SK-N-SH treated with all-trans-retinoic acid at 6 μM for 48 hours (cell line): ENCODE measurements at regions not wholly inside any gene's neighbourhood (a gene's known extent, or its start where the extent isn't known, plus 50 kb on each side); places are given as distances from the start of the nearest gene placed in this dataset.

Experiments used
- ATAC-seq: fragments of 200-7000 bp; cut with Tn5 transposase; 3 replicates; pipeline ENCODE4 v1.9.1; 2020; ENCODE audit warnings: mild to moderate bottlenecking, moderate library complexity
- ARNTL ChIP-seq: fragments of 450-650 bp; formaldehyde crosslinking; IDR thresholded peaks from 2 replicates; pipeline ENCODE4 v1.5.0; 2020; ENCODE audit warnings: low read depth, mild to moderate bottlenecking, moderate library complexity, borderline replicate concordance
- BACH2 ChIP-seq: fragments of 250-450 bp; sonication (Bioruptor Pico); IDR thresholded peaks from 2 replicates; pipeline ENCODE4 v1.9.0; 2021; ENCODE audit warnings: mild to moderate bottlenecking, borderline replicate concordance
- ESRRG ChIP-seq: fragments of 250-450 bp; sonication (Bioruptor Pico); IDR thresholded peaks from 2 replicates; pipeline ENCODE4 v1.6.1; 2021; ENCODE audit warnings: mild to moderate bottlenecking
- GLIS3 ChIP-seq: fragments of 250-450 bp; sonication (Bioruptor Pico); IDR thresholded peaks from 2 replicates; pipeline ENCODE4 v1.5.0; 2020; ENCODE audit warnings: mild to moderate bottlenecking, moderate library complexity
- ISL1 ChIP-seq: fragments of 250-450 bp; sonication (Bioruptor Pico); IDR thresholded peaks from 2 replicates; pipeline ENCODE4 v2.1.2; 2022; ENCODE audit warnings: mild to moderate bottlenecking, moderate library complexity
- OSR1 ChIP-seq: fragments of 250-450 bp; sonication (Bioruptor Pico); IDR thresholded peaks from 2 replicates; pipeline ENCODE4 v1.8.0; 2022; ENCODE audit warnings: moderate library complexity, mild to moderate bottlenecking, inconsistent platforms
- PPARA ChIP-seq: fragments of 250-450 bp; sonication (Bioruptor Pico); IDR thresholded peaks from 2 replicates; pipeline ENCODE4 v1.5.0; 2020; ENCODE audit warnings: mild to moderate bottlenecking, borderline replicate concordance
- TCF4 ChIP-seq: fragments of 250-450 bp; sonication (Bioruptor Pico); IDR thresholded peaks from 2 replicates; pipeline ENCODE4 v1.8.0; 2021; ENCODE audit warnings: mild to moderate bottlenecking, moderate library complexity, borderline replicate concordance
- TOX ChIP-seq: fragments of 250-450 bp; sonication (Bioruptor Pico); IDR thresholded peaks from 2 replicates; pipeline ENCODE4 v1.8.0; 2021; ENCODE audit warnings: mild to moderate bottlenecking, moderate library complexity, borderline replicate concordance
- ZC3H10 ChIP-seq: fragments of 250-450 bp; sonication (Bioruptor Pico); IDR thresholded peaks from 2 replicates; pipeline ENCODE4 v1.5.1; 2021; ENCODE audit warnings: mild to moderate bottlenecking, moderate library complexity
- ZFP3 ChIP-seq: fragments of 250-450 bp; sonication (Bioruptor Pico); IDR thresholded peaks from 2 replicates; pipeline ENCODE4 v1.5.0; 2020; ENCODE audit warnings: mild to moderate bottlenecking, moderate library complexity
- ZFP30 ChIP-seq: fragments of 450-650 bp; formaldehyde crosslinking; IDR thresholded peaks from 2 replicates; pipeline ENCODE4 v1.5.0; 2022; ENCODE audit warnings: mild to moderate bottlenecking, moderate library complexity
- ZNF70 ChIP-seq: fragments of 450-650 bp; formaldehyde crosslinking; IDR thresholded peaks from 2 replicates; pipeline ENCODE4 v1.5.0; 2020; ENCODE audit warnings: mild to moderate bottlenecking, moderate library complexity
- ZNF8 ChIP-seq: fragments of 450-650 bp; formaldehyde crosslinking; IDR thresholded peaks from 2 replicates; pipeline ENCODE4 v1.5.0; 2020; ENCODE audit warnings: mild to moderate bottlenecking, moderate library complexity
- TF ChIP-seq, protein P1 (sequence below): fragments of 250-450 bp; sonication (Bioruptor Pico); IDR thresholded peaks from 2 replicates; pipeline ENCODE4 v1.8.0; 2021; ENCODE audit warnings: low read depth, mild to moderate bottlenecking, moderate library complexity, borderline replicate concordance
- TF ChIP-seq, protein P2 (sequence below): fragments of 250-450 bp; sonication (Bioruptor Pico); IDR thresholded peaks from 2 replicates; pipeline ENCODE4 v1.5.1; 2021; ENCODE audit warnings: mild to moderate bottlenecking, moderate library complexity
- TF ChIP-seq, protein P3 (sequence below): fragments of 250-450 bp; sonication (Bioruptor Pico); IDR thresholded peaks from 2 replicates; pipeline ENCODE4 v1.8.0; 2020; ENCODE audit warnings: mild to moderate bottlenecking, moderate library complexity, borderline replicate concordance
- TF ChIP-seq, protein P4 (sequence below): fragments of 250-450 bp; sonication (Bioruptor Pico); IDR thresholded peaks from 2 replicates; pipeline ENCODE4 v1.5.1; 2020; ENCODE audit warnings: low read depth, mild to moderate bottlenecking, moderate library complexity

DNA sequence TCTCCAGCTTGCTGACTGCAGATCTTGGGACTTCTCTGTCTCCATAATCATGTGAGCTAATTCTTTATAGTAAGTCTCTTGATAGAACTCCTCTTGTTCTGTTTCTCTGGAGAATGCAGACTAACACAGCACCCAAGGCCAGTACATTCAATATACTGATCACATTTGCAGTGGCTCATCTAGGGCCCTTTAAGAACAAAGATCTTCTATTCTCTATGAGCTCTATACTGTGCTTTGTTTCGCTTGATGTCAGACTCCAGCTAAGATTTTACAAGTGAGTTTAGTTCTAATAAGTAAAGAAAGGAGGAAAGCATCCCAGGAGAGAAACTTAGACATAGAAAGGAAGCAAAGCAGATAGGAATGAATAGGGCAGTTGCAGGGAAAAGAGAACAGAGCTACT lies 69.3 kb upstream of the TMPO start (continued):
- TF ChIP-seq, protein P1, sequence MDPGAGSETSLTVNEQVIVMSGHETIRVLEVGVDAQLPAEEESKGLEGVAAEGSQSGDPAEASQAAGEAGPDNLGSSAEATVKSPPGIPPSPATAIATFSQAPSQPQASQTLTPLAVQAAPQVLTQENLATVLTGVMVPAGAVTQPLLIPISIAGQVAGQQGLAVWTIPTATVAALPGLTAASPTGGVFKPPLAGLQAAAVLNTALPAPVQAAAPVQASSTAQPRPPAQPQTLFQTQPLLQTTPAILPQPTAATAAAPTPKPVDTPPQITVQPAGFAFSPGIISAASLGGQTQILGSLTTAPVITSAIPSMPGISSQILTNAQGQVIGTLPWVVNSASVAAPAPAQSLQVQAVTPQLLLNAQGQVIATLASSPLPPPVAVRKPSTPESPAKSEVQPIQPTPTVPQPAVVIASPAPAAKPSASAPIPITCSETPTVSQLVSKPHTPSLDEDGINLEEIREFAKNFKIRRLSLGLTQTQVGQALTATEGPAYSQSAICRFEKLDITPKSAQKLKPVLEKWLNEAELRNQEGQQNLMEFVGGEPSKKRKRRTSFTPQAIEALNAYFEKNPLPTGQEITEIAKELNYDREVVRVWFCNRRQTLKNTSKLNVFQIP = no peak
- no peak for TF ChIP-seq ZNF70

DNA sequence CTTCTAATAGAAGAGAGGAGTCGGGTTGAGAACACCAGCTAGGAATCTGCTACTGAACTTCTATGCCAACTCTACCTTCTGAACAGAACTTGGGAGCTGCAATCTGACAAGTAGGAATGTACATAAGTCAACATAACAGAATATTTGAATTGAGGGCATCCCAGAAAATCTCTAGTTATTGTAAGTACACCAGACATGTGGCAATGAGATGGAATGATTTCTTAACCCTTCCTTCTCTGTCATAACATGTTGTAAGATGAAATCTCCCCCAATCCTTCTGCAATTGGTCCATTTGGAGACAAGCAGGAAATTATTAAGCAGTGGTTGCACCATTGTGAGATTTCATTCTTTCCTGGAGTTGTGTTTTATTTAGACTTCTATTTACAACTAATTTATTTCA lies 68.7 kb upstream of the TMPO start:
- ATAC-seq = no peak
- no peak for TF ChIP-seq ESRRG (CRISPR knock-in tag)
- TF ChIP-seq ZFP30 (CRISPR knock-in tag) = no peak
- TF ChIP-seq, protein P2, sequence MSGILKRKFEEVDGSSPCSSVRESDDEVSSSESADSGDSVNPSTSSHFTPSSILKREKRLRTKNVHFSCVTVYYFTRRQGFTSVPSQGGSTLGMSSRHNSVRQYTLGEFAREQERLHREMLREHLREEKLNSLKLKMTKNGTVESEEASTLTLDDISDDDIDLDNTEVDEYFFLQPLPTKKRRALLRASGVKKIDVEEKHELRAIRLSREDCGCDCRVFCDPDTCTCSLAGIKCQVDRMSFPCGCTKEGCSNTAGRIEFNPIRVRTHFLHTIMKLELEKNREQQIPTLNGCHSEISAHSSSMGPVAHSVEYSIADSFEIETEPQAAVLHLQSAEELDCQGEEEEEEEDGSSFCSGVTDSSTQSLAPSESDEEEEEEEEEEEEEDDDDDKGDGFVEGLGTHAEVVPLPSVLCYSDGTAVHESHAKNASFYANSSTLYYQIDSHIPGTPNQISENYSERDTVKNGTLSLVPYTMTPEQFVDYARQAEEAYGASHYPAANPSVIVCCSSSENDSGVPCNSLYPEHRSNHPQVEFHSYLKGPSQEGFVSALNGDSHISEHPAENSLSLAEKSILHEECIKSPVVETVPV = no peak
- TF ChIP-seq PPARA = no peak
- no peak for TF ChIP-seq BACH2 (CRISPR knock-in tag)
- no peak for TF ChIP-seq TOX
- TF ChIP-seq ARNTL = no peak
- TF ChIP-seq, protein P3, sequence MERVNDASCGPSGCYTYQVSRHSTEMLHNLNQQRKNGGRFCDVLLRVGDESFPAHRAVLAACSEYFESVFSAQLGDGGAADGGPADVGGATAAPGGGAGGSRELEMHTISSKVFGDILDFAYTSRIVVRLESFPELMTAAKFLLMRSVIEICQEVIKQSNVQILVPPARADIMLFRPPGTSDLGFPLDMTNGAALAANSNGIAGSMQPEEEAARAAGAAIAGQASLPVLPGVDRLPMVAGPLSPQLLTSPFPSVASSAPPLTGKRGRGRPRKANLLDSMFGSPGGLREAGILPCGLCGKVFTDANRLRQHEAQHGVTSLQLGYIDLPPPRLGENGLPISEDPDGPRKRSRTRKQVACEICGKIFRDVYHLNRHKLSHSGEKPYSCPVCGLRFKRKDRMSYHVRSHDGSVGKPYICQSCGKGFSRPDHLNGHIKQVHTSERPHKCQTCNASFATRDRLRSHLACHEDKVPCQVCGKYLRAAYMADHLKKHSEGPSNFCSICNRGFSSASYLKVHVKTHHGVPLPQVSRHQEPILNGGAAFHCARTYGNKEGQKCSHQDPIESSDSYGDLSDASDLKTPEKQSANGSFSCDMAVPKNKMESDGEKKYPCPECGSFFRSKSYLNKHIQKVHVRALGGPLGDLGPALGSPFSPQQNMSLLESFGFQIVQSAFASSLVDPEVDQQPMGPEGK = no peak
- TF ChIP-seq, protein P4, sequence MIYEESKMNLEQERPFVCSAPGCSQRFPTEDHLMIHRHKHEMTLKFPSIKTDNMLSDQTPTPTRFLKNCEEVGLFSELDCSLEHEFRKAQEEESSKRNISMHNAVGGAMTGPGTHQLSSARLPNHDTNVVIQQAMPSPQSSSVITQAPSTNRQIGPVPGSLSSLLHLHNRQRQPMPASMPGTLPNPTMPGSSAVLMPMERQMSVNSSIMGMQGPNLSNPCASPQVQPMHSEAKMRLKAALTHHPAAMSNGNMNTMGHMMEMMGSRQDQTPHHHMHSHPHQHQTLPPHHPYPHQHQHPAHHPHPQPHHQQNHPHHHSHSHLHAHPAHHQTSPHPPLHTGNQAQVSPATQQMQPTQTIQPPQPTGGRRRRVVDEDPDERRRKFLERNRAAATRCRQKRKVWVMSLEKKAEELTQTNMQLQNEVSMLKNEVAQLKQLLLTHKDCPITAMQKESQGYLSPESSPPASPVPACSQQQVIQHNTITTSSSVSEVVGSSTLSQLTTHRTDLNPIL (CRISPR knock-in tag) = no peak
- no peak for TF ChIP-seq OSR1 (CRISPR knock-in tag)
- no peak for TF ChIP-seq ISL1 (CRISPR knock-in tag)
- no peak for TF ChIP-seq ZNF8

DNA sequence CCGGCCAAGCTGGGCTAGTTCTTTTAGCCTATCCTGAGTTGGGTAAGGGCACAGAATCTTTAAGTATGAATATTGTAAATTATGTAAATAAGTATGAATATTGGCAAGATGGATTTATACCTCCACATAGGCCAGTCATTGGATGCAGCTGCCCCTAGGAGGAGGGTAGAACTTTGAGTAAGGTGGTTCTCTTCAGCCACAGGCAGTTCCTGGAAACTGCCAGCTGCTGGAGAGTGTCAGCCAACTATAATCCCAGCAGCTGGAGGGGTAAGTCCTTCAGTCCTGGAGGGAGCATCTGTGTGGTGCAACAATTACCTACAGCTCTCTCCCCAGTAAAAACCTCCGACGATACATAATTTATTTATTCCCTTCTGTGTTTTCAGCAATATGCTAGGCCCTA lies 65.8 kb upstream of the TMPO start:
- no peak for TF ChIP-seq PPARA
- TF ChIP-seq GLIS3 (CRISPR knock-in tag) = no peak
- no peak for TF ChIP-seq ISL1 (CRISPR knock-in tag)
- no peak for TF ChIP-seq OSR1 (CRISPR knock-in tag)
- ATAC-seq = no peak

DNA sequence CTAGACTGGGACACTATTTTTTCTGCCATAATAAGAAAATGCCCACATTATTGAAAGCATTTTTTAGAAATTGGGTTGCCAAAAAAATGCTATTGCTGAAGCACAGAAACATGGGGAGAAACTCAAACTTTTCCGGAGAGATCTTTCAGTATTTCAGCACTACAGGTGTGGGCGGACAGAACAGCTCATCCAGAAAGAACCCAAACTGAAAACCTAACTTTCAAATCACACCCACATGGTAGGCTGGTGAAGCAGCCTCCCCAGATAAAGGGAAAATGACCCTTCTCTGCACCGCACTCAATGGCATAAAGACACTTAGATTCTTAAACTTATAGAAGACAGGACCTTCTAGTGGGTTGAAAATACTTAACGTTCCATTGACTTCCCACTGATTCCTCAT lies 62.3 kb upstream of the TMPO start:
- no peak for ATAC-seq
- TF ChIP-seq ZC3H10 (CRISPR knock-in tag) = no peak
- TF ChIP-seq, protein P2 = no peak
- TF ChIP-seq GLIS3 (CRISPR knock-in tag) = no peak
- TF ChIP-seq, protein P4 (CRISPR knock-in tag) = no peak
- TF ChIP-seq ZNF70 = no peak
- no peak for TF ChIP-seq ZFP3 (CRISPR knock-in tag)

DNA sequence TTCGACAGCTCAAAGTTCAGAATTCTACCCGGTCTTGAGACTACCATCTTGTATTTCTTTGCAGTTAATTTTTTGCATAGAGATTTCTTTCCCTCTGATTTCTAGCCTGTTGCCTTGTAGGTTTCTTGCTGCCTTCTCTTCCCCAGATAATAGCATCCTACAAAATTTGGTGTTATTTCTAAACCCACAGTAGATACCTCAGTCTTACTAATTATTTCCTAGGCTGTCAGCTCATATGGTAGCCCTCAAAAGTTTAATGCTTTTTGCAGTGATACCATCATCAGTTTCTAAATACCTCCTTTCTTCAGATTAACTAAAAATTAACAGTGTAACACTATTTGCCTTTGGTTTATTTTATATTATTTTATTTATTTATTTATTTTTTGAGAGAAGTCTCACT lies 61.9 kb upstream of the TMPO start:
- TF ChIP-seq ZNF70 (no peak), ARNTL (no peak), TCF4 (CRISPR knock-in tag) (no peak), ISL1 (CRISPR knock-in tag) (no peak)
- TF ChIP-seq, protein P2 = no peak
- ATAC-seq = no peak
